ENCODE measurements at regions not wholly inside any gene's neighbourhood (a gene's known extent, or its start where the extent isn't known, plus 50 kb on each side); places are given as distances from the start of the nearest gene placed in this dataset.
"Not testable (repeated sequence)": the region's sequence is repeated elsewhere in the genome, so short reads cannot be mapped to it uniquely, and the experiment has no call there.

DNA sequence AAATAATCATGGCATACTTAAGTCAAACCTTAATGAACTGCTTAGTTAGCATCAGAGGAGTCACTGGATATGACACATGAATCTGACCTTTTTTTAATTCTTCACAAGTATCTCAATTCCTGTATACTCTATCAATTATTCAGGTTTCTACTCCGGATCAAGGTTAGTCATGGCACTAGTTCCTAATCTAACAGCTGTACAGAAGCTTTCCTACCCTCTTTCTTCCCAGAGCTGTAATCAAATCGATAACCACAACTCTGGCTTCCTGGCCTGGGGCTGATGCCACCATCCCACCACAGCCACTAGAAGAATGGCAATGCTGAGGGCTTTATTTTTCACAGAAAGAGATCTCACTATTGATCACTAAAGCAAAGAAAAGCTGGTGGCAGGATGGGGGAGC, 718.5 kb downstream of the SMARCA1 start:
- no peaks in the 10 kb centered on the region for H3K27me3 ChIP-seq (ENCODE audit: control insufficient read depth, insufficient read depth, low read length)
- no peaks in the 10 kb centered on the region for H3K79me2 ChIP-seq
- no peaks in the 10 kb centered on the region for H3K36me3 ChIP-seq (ENCODE audit: control insufficient read depth, insufficient read depth, low read length)
- H2AFZ ChIP-seq, result no peak overlapping the region
- TF ChIP-seq, protein P1, sequence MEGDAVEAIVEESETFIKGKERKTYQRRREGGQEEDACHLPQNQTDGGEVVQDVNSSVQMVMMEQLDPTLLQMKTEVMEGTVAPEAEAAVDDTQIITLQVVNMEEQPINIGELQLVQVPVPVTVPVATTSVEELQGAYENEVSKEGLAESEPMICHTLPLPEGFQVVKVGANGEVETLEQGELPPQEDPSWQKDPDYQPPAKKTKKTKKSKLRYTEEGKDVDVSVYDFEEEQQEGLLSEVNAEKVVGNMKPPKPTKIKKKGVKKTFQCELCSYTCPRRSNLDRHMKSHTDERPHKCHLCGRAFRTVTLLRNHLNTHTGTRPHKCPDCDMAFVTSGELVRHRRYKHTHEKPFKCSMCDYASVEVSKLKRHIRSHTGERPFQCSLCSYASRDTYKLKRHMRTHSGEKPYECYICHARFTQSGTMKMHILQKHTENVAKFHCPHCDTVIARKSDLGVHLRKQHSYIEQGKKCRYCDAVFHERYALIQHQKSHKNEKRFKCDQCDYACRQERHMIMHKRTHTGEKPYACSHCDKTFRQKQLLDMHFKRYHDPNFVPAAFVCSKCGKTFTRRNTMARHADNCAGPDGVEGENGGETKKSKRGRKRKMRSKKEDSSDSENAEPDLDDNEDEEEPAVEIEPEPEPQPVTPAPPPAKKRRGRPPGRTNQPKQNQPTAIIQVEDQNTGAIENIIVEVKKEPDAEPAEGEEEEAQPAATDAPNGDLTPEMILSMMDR (IDR thresholded peaks at IDR 0.05), result no peak
- H3K27ac ChIP-seq, result no peak overlapping the region
- H3K4me1 ChIP-seq, result no peaks in the 10 kb centered on the region
- no peak overlapping the region for H3K4me2 ChIP-seq (ENCODE audit: low read length)
- no peak overlapping the region for H3K4me3 ChIP-seq (ENCODE audit: low read depth, low read length)
- no peaks in the 10 kb centered on the region for H3K9me3 ChIP-seq (ENCODE audit: control insufficient read depth, low read length)
- no peak overlapping the region for H3K9ac ChIP-seq

- Histone ChIP-seq H3K27me3 (ENCODE audit: control insufficient read depth, insufficient read depth, low read length) (no peaks in the 10 kb centered on the region), H3K27ac (no peak overlapping the region), H3K4me2 (ENCODE audit: low read length) (no peak overlapping the region), H3K9me3 (ENCODE audit: control insufficient read depth, low read length) (no peaks in the 10 kb centered on the region), H3K4me3 (ENCODE audit: low read depth, low read length) (no peak overlapping the region), H3K36me3 (ENCODE audit: control insufficient read depth, insufficient read depth, low read length) (no peaks in the 10 kb centered on the region), H3K9ac (no peak overlapping the region), H2AFZ (no peak overlapping the region), H3K79me2 (no peaks in the 10 kb centered on the region), H3K4me1 (no peaks in the 10 kb centered on the region)
- TF ChIP-seq, protein P1 (IDR thresholded peaks at IDR 0.05), result no peak
These were observed 723.2 kb downstream of the SMARCA1 start for GRCh38 chrX:128800138-128800537.

DNA sequence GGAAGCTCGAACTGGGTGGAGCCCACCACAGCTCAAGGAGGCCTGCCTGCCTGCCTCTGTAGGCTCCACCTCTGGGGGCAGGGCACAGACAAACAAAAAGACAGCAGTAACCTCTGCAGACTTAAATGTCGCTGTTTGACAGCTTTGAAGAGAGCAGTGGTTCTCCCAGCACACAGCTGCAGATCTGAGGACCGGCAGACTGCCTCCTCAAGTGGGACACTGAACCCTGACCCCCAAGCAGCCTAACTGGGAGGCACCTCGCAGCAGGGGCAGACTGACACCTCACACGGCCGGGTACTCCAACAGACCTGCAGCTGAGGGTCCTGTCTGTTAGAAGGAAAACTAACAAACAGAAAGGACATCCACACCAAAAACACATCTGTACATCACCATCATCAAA, 730.9 kb upstream of the ACTRT1 start:
- not testable (repeated sequence) for H3K79me2 ChIP-seq; H3K27me3 ChIP-seq (ENCODE audit: control insufficient read depth, insufficient read depth, low read length); H3K4me3 ChIP-seq (ENCODE audit: low read depth, low read length); H3K9ac ChIP-seq; H3K27ac ChIP-seq; H3K4me1 ChIP-seq; H3K9me3 ChIP-seq (ENCODE audit: control insufficient read depth, low read length); H3K36me3 ChIP-seq (ENCODE audit: control insufficient read depth, insufficient read depth, low read length); H3K4me2 ChIP-seq (ENCODE audit: low read length); H2AFZ ChIP-seq

DNA sequence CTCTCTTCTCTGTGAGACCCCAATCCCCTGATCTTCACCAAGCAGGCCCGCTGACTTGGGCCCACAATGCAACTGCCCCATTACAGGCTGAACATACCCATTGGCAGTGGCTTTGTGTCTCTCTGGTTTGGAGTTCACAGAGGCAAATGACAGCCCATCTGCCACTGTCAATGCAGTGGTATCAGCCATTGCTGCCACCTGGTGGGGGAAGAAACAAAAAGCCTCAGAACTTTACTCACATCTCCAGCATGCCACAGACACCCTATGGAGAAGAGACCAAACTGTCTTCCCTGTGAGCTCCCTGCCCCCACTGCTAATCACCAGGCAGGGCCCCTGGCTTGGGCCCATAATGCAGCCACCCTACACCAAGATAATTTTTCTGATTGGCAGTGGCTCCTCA, 729.3 kb upstream of the ACTRT1 start:
- no peaks in the 10 kb centered on the region for H3K9me3 ChIP-seq (ENCODE audit: control insufficient read depth, low read length)
- TF ChIP-seq, protein P1 (IDR thresholded peaks at IDR 0.05), result no peak
- no peak overlapping the region for H3K27ac ChIP-seq
- no peak overlapping the region for H3K4me2 ChIP-seq (ENCODE audit: low read length)
- no peak overlapping the region for H3K4me3 ChIP-seq (ENCODE audit: low read depth, low read length)
- H3K27me3 ChIP-seq (ENCODE audit: control insufficient read depth, insufficient read depth, low read length), result no peaks in the 10 kb centered on the region
- H3K4me1 ChIP-seq, result no peaks in the 10 kb centered on the region
- H2AFZ ChIP-seq, result no peak overlapping the region
- H3K79me2 ChIP-seq, result no peaks in the 10 kb centered on the region
- no peaks in the 10 kb centered on the region for H3K36me3 ChIP-seq (ENCODE audit: control insufficient read depth, insufficient read depth, low read length)
- no peak overlapping the region for H3K9ac ChIP-seq

DNA sequence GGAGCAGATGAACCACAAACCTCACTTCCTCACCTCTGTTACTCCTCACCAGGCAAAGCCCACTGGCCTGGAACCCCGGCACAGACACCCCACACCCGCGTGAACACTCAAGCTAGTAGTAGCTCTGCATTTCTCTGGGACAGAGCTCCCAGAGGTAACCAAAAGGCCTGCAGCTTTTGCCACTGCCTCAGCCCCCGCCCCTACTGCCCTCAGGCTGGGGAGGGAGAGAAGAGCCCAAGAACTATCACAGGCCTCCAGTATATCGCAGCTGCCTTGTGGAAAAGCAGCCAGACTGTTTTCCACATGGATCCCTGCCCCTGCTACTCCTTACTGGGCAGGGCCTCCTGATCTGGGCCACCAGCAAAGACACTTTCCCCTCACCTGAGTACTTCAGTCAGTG, 728.7 kb upstream of the ACTRT1 start:
- Histone ChIP-seq H3K36me3 (ENCODE audit: control insufficient read depth, insufficient read depth, low read length) (no peaks in the 10 kb centered on the region), H3K79me2 (no peaks in the 10 kb centered on the region), H3K4me3 (ENCODE audit: low read depth, low read length) (no peak overlapping the region), H3K27ac (no peak overlapping the region), H3K9me3 (ENCODE audit: control insufficient read depth, low read length) (no peaks in the 10 kb centered on the region), H2AFZ (no peak overlapping the region), H3K4me1 (no peaks in the 10 kb centered on the region), H3K4me2 (ENCODE audit: low read length) (no peak overlapping the region), H3K9ac (no peak overlapping the region), H3K27me3 (ENCODE audit: control insufficient read depth, insufficient read depth, low read length) (no peaks in the 10 kb centered on the region)
- TF ChIP-seq, protein P1 (IDR thresholded peaks at IDR 0.05), result no peak

Measured in parathyroid adenoma (tissue), 2 donors.